HFFc6 (cell line): ENCODE measurements at regions not wholly inside any gene's neighbourhood (a gene's known extent, or its start where the extent isn't known, plus 50 kb on each side); places are given as distances from the start of the nearest gene placed in this dataset.

Source experiments
- DNase-seq: peaks from one replicate; pipeline ENCODE4 v3.0.0-alpha.2; 2018
- H3K27ac Mint-ChIP-seq: 2 replicates; pipeline ENCODE4 v1.8.0; 2020; ENCODE audit warnings: mild to moderate bottlenecking, mixed read lengths
- H3K27me3 Mint-ChIP-seq: 2 replicates; pipeline ENCODE4 v1.8.0; 2021; ENCODE audit warnings: mild to moderate bottlenecking, moderate library complexity, mixed read lengths; ENCODE audit not compliant: insufficient read depth
- H3K36me3 Mint-ChIP-seq: 2 replicates; pipeline ENCODE4 v1.8.0; 2021; ENCODE audit warnings: low read depth, mixed read lengths
- H3K4me1 Mint-ChIP-seq: 2 replicates; pipeline ENCODE4 v1.8.0; 2020; ENCODE audit warnings: low read depth, mixed read lengths
- H3K4me3 Mint-ChIP-seq: 2 replicates; pipeline ENCODE4 v1.8.0; 2020; ENCODE audit warnings: mild to moderate bottlenecking, moderate library complexity, mixed read lengths
- H3K9me3 Mint-ChIP-seq: 2 replicates; pipeline ENCODE4 v1.8.0; 2020; ENCODE audit warnings: mild to moderate bottlenecking, mixed read lengths
- TF ChIP-seq, protein P1 (sequence below): fragments of 200-600 bp; sonication (generic); IDR thresholded peaks from 2 replicates; pipeline ENCODE4 v1.5.0; 2021; ENCODE audit warnings: antibody characterized with exemption, mild to moderate bottlenecking

DNA sequence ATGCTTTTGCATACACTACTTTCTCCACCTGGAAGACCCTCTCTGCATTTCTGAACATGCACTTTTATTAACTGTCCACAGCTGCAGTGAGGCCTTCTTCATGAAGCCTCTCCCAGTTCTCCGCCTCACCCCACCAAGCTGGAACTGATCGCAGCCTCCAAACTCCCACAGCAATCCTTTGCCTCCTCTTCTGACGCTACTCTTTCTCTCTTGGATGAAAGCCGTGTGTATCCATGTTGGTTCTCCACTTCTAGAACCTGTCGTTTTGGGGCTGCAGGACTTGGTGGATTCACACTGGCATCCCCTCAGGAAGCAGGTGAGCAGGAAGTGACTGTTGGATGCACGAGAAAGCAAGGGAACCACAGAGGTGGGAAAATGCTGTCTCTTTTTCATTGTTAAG, 288.6 kb downstream of the MYCN start:
- H3K36me3 Mint-ChIP-seq = no peaks in the 10 kb centered on the region
- H3K9me3 Mint-ChIP-seq = peaks cover 27% of the 10 kb centered on the region
- H3K4me1 Mint-ChIP-seq = no peaks in the 10 kb centered on the region
- H3K27me3 Mint-ChIP-seq = no peaks in the 10 kb centered on the region; the same call in 1 of the 2 replicates
- TF ChIP-seq, protein P1, sequence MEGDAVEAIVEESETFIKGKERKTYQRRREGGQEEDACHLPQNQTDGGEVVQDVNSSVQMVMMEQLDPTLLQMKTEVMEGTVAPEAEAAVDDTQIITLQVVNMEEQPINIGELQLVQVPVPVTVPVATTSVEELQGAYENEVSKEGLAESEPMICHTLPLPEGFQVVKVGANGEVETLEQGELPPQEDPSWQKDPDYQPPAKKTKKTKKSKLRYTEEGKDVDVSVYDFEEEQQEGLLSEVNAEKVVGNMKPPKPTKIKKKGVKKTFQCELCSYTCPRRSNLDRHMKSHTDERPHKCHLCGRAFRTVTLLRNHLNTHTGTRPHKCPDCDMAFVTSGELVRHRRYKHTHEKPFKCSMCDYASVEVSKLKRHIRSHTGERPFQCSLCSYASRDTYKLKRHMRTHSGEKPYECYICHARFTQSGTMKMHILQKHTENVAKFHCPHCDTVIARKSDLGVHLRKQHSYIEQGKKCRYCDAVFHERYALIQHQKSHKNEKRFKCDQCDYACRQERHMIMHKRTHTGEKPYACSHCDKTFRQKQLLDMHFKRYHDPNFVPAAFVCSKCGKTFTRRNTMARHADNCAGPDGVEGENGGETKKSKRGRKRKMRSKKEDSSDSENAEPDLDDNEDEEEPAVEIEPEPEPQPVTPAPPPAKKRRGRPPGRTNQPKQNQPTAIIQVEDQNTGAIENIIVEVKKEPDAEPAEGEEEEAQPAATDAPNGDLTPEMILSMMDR = no peak
- no peak for DNase-seq
- H3K27ac Mint-ChIP-seq = no peak overlapping the region
- no peak overlapping the region for H3K4me3 Mint-ChIP-seq

DNA sequence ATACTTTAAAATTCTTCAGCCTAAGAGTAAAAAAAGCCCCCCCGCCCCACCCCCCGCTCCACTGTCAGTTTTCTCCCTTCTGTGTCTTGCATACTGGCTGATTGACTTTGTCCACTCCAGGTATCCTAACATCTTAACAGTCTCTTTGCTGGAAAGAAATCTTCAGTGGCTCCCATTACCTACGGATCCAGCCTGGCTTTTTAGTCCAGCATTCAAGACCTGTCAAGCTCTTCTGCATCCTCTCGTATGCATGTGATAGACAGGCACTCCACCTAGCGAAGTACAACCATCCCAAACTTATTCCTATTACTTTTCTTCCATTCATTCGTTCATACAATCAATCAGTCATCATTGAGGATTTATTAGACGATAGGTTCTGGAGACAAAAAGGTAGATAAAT, 288.1 kb downstream of the MYCN start:
- Mint-ChIP-seq H3K27me3 (no peaks in the 10 kb centered on the region; the same call in 1 of the 2 replicates), H3K9me3 (peaks cover 32% of the 10 kb centered on the region), H3K27ac (no peak overlapping the region), H3K4me3 (no peak overlapping the region), H3K36me3 (no peaks in the 10 kb centered on the region), H3K4me1 (no peaks in the 10 kb centered on the region)
- TF ChIP-seq, protein P1 = no peak
- DNase-seq = no peak

GRCh38 chr2:16227811-16228462, 287.6 kb downstream of the MYCN start:
- Mint-ChIP-seq H3K9me3 (peaks cover 35% of the 10 kb centered on the region), H3K27me3 (no peaks in the 10 kb centered on the region; the same call in 1 of the 2 replicates)

DNA sequence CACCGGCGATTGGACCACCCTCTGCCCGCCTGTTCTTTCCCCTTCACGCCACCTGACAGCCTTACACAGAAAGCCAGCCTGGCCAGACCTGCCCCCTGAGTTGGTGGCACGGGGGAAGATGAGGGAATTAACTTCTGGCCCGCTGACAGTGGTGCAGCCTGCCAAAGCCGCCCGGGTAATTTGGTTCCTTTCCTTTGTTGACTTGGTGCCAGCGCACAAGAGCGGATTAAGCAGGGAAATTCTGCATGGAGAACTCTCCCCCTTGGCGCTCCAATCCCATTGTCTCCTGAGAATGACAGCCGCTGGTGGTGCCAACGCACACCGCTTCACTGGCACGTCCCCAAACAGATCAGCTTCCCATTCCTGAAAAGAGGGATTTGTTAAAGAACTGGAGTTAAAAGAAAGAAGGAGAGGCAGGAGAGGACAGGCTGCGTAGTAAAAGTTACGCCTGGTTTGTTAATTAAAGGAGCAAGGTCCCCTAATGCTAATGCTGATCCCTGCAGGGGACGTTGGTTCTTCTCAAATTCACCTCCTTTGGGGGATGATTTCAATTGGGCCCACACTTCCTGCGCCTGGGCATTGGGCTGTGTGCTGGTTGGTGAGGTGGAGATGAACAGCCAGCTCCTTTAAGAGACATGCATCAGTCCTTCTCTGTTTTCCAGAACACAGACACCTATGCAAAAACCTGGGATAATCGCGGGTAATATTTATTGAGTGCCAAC, 286.8 kb downstream of the MYCN start:
- Mint-ChIP-seq H3K9me3 (peaks cover 39% of the 10 kb centered on the region), H3K4me3 (no peak overlapping the region), H3K27me3 (no peaks in the 10 kb centered on the region; the same call in 1 of the 2 replicates), H3K4me1 (no peaks in the 10 kb centered on the region), H3K36me3 (no peaks in the 10 kb centered on the region), H3K27ac (no peak overlapping the region)
- TF ChIP-seq, protein P1 = no peak
- DNase-seq = no peak

More at GRCh38 chr2:16227811-16228462, 287.6 kb downstream of the MYCN start:
- no peaks in the 10 kb centered on the region for H3K36me3 Mint-ChIP-seq
- TF ChIP-seq, protein P1 = no peak
- no peak overlapping the region for H3K27ac Mint-ChIP-seq
- no peaks in the 10 kb centered on the region for H3K4me1 Mint-ChIP-seq
- DNase-seq = no peak
- H3K4me3 Mint-ChIP-seq = no peak overlapping the region

GRCh38 chr2:16226381-16226780, 286.0 kb downstream of the MYCN start:
- no peaks in the 10 kb centered on the region for H3K4me1 Mint-ChIP-seq
- H3K36me3 Mint-ChIP-seq = no peaks in the 10 kb centered on the region; the same call in 1 of the 2 replicates
- DNase-seq = no peak
- H3K27ac Mint-ChIP-seq = no peak overlapping the region
- peaks cover 2% of the 10 kb centered on the region; the same call in 1 of the 2 replicates for H3K27me3 Mint-ChIP-seq
- TF ChIP-seq, protein P1 = no peak
- H3K4me3 Mint-ChIP-seq = no peak overlapping the region
- peaks cover 46% of the 10 kb centered on the region for H3K9me3 Mint-ChIP-seq
